Neuronal stem cell (in vitro differentiated cells): ENCODE measurements at regions not wholly inside any gene's neighbourhood (a gene's known extent, or its start where the extent isn't known, plus 50 kb on each side); places are given as distances from the start of the nearest gene placed in this dataset.
A peak's percentile ranks its signal among the peaks of the same experiment; 100 is the strongest.

Experiments used
- DNase-seq: peaks from one replicate; pipeline ENCODE4 v3.0.0-alpha.2; 2013; ENCODE audit warnings: low spot score
- H2AFZ ChIP-seq: one replicate; pipeline ENCODE4 v1.6.1; 2013; ENCODE audit warnings: mild to moderate bottlenecking, low read length, inconsistent platforms
- H2AK5ac ChIP-seq: 2 replicates; pipeline ENCODE4 v1.6.1; 2013; ENCODE audit warnings: low read depth, mild to moderate bottlenecking, inconsistent platforms, low read length, moderate library complexity, mixed read lengths
- H2BK120ac ChIP-seq: 2 replicates; pipeline ENCODE4 v1.6.1; 2013; ENCODE audit warnings: low read depth, mild to moderate bottlenecking, inconsistent platforms, low read length, moderate library complexity, mixed read lengths
- H2BK12ac ChIP-seq: one replicate; pipeline ENCODE4 v1.6.1; 2013; ENCODE audit warnings: low read length, inconsistent platforms
- H2BK15ac ChIP-seq: 2 replicates; pipeline ENCODE4 v1.6.1; 2013; ENCODE audit warnings: mild to moderate bottlenecking, low read length, inconsistent platforms, mixed read lengths
- H2BK5ac ChIP-seq: one replicate; pipeline ENCODE4 v1.6.1; 2013; ENCODE audit warnings: inconsistent platforms, mild to moderate bottlenecking, low read length, moderate library complexity
- H3K14ac ChIP-seq: one replicate; pipeline ENCODE4 v1.6.1; 2013; ENCODE audit warnings: low read length, inconsistent platforms
- H3K18ac ChIP-seq: 2 replicates; pipeline ENCODE4 v1.6.1; 2013; ENCODE audit warnings: low read length, inconsistent platforms
- H3K23ac ChIP-seq: 2 replicates; pipeline ENCODE4 v1.6.1; 2013; ENCODE audit warnings: low read depth, mild to moderate bottlenecking, mixed read lengths, low read length, inconsistent platforms; ENCODE audit not compliant: poor library complexity
- H3K27ac ChIP-seq: replicated peaks from 3 replicates; pipeline ENCODE4 v1.5.1; 2013; ENCODE audit warnings: low read length, inconsistent platforms
- H3K27me3 ChIP-seq, 3 experiments: 2 replicates each; pipeline ENCODE4 v1.6.1; 2013; ENCODE audit warnings: low read length in 3 of 3, mild to moderate bottlenecking in 2 of 3, inconsistent platforms in 1 of 3, low read depth in 1 of 3, mixed read lengths in 1 of 3, moderate library complexity in 1 of 3; ENCODE audit not compliant: control insufficient read depth in 3 of 3, insufficient read depth in 3 of 3
- H3K36me3 ChIP-seq, 2 donors: replicated peaks in 1 of 2; 2 replicates each; pipeline ENCODE4 v1.6.1; 2013; ENCODE audit warnings: low read length in 2 of 2; ENCODE audit not compliant: control insufficient read depth in 2 of 2, insufficient read depth in 2 of 2
- H3K4ac ChIP-seq: 2 replicates; pipeline ENCODE4 v1.6.1; 2013; ENCODE audit warnings: inconsistent platforms, mild to moderate bottlenecking, low read length, moderate library complexity
- H3K4me1 ChIP-seq, 2 donors: 1 replicate in 1 of 2; 2 replicates in 1 of 2; pipeline ENCODE4 v1.6.1; 2013; ENCODE audit warnings: low read length in 2 of 2, low read depth in 1 of 2; ENCODE audit not compliant: control insufficient read depth in 2 of 2, insufficient read depth in 1 of 2
- H3K4me2 ChIP-seq: one replicate; pipeline ENCODE4 v1.6.1; 2013; ENCODE audit warnings: mild to moderate bottlenecking, low read length, inconsistent platforms; ENCODE audit not compliant: insufficient read depth, poor library complexity, severe bottlenecking
- H3K4me3 ChIP-seq, 2 donors: 2 replicates each; pipeline ENCODE4 v1.5.1; 2013; ENCODE audit warnings: low read length in 2 of 2, mild to moderate bottlenecking in 2 of 2, inconsistent platforms in 1 of 2, moderate library complexity in 1 of 2
- H3K79me1 ChIP-seq: one replicate; pipeline ENCODE4 v1.6.1; 2013; ENCODE audit warnings: low read depth, mild to moderate bottlenecking, inconsistent platforms, low read length, moderate library complexity
- H3K9ac ChIP-seq: one replicate; pipeline ENCODE4 v1.6.1; 2013; ENCODE audit warnings: mild to moderate bottlenecking, low read depth, low read length, inconsistent platforms; ENCODE audit not compliant: poor library complexity
- H3K9me3 ChIP-seq, 2 donors: replicated peaks in 1 of 2; 2 replicates each; pipeline versions ENCODE3 to v1.6.1; 2013; ENCODE audit warnings: low read length in 2 of 2, mild to moderate bottlenecking in 2 of 2, inconsistent platforms in 1 of 2, low read depth in 1 of 2, mixed read lengths in 1 of 2, moderate library complexity in 1 of 2; ENCODE audit not compliant: control insufficient read depth in 2 of 2, insufficient read depth in 1 of 2
- H4K8ac ChIP-seq: one replicate; pipeline ENCODE4 v1.6.1; 2013; ENCODE audit warnings: low read depth, mild to moderate bottlenecking, inconsistent platforms, low read length, moderate library complexity
- H4K91ac ChIP-seq: one replicate; pipeline ENCODE4 v1.6.1; 2013; ENCODE audit warnings: low read length, low read depth, mild to moderate bottlenecking, inconsistent platforms; ENCODE audit not compliant: poor library complexity
- WGBS, 2 donors: extraction: QIAGEN DNeasy Blood & Tissue Kit; methylation state at CpG; one replicate each; pipeline ENCODE4 v1.1.7; 2013; ENCODE audit warnings: missing lambda C conversion rate in 2 of 2, mixed read lengths in 1 of 2; ENCODE audit not compliant: insufficient read length in 2 of 2, insufficient replicate concordance in 1 of 2; ENCODE audit errors: extremely low coverage in 2 of 2; 5-methylcytosine and 5-hydroxymethylcytosine counted together

DNA sequence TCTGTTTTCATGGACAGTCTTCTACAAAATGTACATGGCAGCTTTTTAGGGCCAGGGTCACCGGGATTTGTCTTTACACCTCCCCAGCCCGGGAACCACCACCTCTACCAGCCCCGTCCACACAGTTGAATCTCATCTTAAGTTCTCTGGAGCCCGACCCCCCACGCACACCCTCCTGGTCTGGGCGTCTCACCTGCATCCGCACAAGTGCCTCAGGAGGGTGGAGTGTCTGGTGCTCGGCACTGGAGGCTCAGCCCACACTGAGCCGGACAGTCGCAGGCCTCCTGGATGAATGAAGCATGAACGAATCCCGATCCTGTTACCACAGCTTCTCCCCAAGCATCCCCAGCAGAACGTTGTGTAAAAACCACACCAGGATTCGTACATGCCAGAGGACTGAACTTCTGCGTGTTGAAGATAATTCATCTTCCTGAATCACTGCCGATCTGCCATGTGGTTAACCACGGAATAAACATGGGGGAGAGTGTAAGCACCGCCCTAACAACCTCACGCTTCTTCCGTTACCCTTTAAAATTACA is 162.0 kb downstream of the RTP5 start:
- Histone ChIP-seq H3K36me3 (no peaks in the 10 kb centered on the region), H3K27me3 (peaks cover 0 to 64% (median 0%) of the 10 kb centered on the region in 3 experiments), H3K27ac (no peak overlapping the region), H2BK120ac (no peak overlapping the region), H3K9ac (no peak overlapping the region), H2AK5ac (no peak overlapping the region), H3K79me1 (peaks cover 2% of the 10 kb centered on the region), H3K14ac (no peak overlapping the region), H4K91ac (no peak overlapping the region), H2AFZ (no peak overlapping the region), H3K4me3 (no peak overlapping the region), H3K4me1 (no peaks in the 10 kb centered on the region), H3K23ac (no peak overlapping the region), H3K9me3 (no peaks in the 10 kb centered on the region), H3K4me2 (no peak overlapping the region), H3K4ac (no peak overlapping the region), H3K18ac (no peak overlapping the region), H4K8ac (no peak overlapping the region), H2BK15ac (no peak overlapping the region), H2BK12ac (no peak overlapping the region), H2BK5ac (no peak overlapping the region)
- no peak for DNase-seq
- no CpG with 5 or more reads among the region's 20 CpGs for WGBS, 2 donors

DNA sequence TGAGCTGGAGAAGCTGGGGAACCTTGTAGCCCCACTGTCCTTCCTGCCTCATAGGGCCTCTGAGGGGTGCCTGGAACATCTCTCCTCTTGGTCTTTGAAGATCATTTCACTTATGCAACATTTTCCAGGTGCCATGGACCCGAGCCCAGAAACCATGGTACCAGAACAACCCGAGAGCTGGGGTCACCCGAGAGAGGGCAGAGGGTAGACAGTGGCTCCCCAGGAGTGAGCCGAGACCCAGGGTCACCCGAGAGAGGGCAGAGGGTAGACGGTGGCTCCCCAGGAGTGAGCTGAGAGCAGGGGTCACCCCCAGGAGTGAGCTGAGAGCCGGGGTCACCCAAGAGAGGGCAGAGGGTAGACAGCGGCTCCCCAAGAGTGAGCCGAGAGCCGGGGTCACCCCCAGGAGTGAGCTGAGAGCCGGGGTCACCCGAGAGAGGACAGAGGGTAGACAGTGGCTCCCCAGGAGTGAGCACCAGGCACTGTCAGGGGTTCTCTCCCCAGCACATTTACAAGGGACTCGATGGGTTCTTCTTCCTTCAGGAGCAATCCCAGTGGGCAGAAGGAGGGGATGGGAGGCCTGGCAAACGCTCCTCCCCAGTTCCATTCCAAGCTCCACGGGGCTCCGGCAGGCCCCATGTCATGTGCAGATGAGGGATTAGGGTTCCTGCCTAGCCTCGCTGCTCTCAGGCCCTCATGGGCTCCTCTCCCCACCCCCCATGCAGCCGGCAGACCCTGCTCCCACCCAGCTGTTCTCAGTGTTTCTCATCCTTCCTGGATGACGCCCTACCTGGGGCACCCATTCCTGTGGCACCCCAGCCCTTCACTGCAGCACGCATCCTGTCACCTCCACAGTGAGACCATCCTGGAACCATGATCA is 163.5 kb downstream of the RTP5 start:
- no peak overlapping the region for H4K91ac ChIP-seq
- no peaks in the 10 kb centered on the region for H3K9me3 ChIP-seq
- no peak overlapping the region for H2AFZ ChIP-seq
- H3K9ac ChIP-seq: no peak overlapping the region
- H3K4me1 ChIP-seq: no peaks in the 10 kb centered on the region
- H2BK12ac ChIP-seq: no peak overlapping the region
- no peak overlapping the region for H2BK5ac ChIP-seq
- peaks cover 2% of the 10 kb centered on the region for H3K79me1 ChIP-seq
- H2BK120ac ChIP-seq: no peak overlapping the region
- H3K14ac ChIP-seq: no peak overlapping the region
- H3K4ac ChIP-seq: no peak overlapping the region
- H3K36me3 ChIP-seq: no peaks in the 10 kb centered on the region
- H2AK5ac ChIP-seq: no peak overlapping the region
- no peak overlapping the region for H3K27ac ChIP-seq
- no peak overlapping the region for H3K4me2 ChIP-seq
- DNase-seq: no peak
- no peak overlapping the region for H3K23ac ChIP-seq
- peaks cover 0 to 75% (median 0%) of the 10 kb centered on the region in 3 experiments for H3K27me3 ChIP-seq
- H2BK15ac ChIP-seq: no peak overlapping the region
- H3K18ac ChIP-seq: peak overlapping the region; percentile 57
- no peak overlapping the region for H4K8ac ChIP-seq
- H3K4me3 ChIP-seq: no peak overlapping the region
- WGBS, 2 donors: no CpG with 5 or more reads among the region's 20 CpGs

DNA sequence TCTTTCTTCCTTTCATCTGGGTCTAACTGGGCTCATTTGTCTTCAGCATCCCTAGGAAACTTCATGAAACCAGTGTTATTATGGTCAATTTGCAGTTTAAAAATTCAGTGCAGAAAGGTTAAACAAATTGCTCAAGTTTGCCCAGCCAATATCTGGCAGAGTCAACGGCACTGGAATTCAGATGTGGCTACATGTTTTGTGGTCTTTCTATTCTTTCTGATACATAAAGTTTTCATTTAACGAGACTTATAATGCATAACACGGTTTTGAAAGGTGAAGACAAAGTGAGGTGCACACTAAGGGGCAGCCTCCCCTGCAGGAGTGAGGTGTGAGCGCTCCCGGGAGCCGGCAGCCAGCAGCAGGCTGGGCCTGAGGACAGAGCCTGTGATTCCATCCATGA is 164.6 kb downstream of the RTP5 start:
- DNase-seq: no peak
- peaks cover 0 to 81% (median 0%) of the 10 kb centered on the region in 3 experiments for H3K27me3 ChIP-seq
- no peaks in the 10 kb centered on the region for H3K36me3 ChIP-seq

DNA sequence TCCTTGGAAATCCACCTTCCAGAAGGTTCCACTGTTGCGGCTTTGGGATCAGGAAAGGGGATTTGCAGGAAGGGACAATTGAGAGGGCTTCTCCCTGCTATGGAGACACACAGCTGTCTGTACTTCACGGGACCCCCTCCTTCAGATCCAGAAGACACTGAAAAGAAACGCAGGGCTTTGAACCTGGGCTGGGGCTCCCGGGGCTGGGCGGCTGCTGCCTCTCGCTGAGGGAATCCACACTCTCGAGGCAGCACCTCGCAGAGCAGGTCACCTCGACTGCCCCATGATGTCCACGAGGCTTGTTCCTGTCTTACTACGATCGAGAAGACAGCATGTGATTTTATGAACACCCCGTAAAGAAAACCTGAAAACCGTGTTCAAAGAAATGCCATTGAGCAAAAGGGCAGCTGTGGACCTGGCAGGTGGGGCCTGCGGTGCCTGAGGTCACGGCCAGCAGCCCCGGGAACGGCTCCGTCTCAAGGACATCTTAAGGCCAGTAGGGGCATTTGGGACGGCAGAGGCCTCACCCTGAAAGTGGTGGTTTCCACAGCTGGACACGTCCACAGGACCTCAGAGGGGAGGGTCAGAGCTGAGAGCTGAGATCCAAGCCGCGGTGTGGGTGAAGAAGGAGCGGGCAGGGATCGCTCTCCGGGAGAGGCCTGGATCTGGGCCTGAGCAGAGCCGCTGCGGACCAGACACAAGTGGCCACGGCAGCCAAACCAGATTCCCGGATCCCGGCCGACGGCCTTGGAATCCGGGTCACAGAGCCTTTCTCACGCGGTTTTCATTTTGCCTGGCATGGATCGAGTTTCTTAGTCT is 165.7 kb downstream of the RTP5 start:
- Histone ChIP-seq H3K14ac (peak overlapping the region; percentile 17), H3K4me1 (no peaks in the 10 kb centered on the region), H3K27me3 (peaks cover 0 to 70% (median 0%) of the 10 kb centered on the region in 3 experiments), H3K4me3 (no peak overlapping the region), H2AFZ (no peak overlapping the region), H2BK120ac (peak overlapping the region; percentile 8), H3K9me3 (no peaks in the 10 kb centered on the region), H2AK5ac (peak overlapping the region; percentile 46), H3K79me1 (peaks cover 4% of the 10 kb centered on the region), H2BK15ac (no peak overlapping the region), H4K91ac (no peak overlapping the region), H3K36me3 (no peaks in the 10 kb centered on the region), H3K4me2 (no peak overlapping the region), H3K9ac (no peak overlapping the region), H2BK12ac (no peak overlapping the region), H4K8ac (no peak overlapping the region), H3K18ac (no peak overlapping the region), H3K23ac (peak overlapping the region; percentile 23), H3K4ac (no peak overlapping the region), H2BK5ac (no peak overlapping the region), H3K27ac (no peak overlapping the region)
- WGBS, 2 donors: no CpG with 5 or more reads among the region's 37 CpGs
- no peak for DNase-seq

More for the DNA sequence above, 164.6 kb downstream of the RTP5 start:
- H4K8ac ChIP-seq: no peak overlapping the region
- no peaks in the 10 kb centered on the region for H3K9me3 ChIP-seq
- H2BK120ac ChIP-seq: no peak overlapping the region
- H2BK12ac ChIP-seq: no peak overlapping the region
- no peak overlapping the region for H3K4ac ChIP-seq
- H3K14ac ChIP-seq: no peak overlapping the region
- H2BK15ac ChIP-seq: no peak overlapping the region
- WGBS, 2 donors: no CpG with 5 or more reads among the region's 6 CpGs
- no peak overlapping the region for H3K18ac ChIP-seq
- H3K4me2 ChIP-seq: no peak overlapping the region
- H3K9ac ChIP-seq: no peak overlapping the region
- H3K79me1 ChIP-seq: peaks cover 2% of the 10 kb centered on the region
- no peak overlapping the region for H2AFZ ChIP-seq
- no peak overlapping the region for H4K91ac ChIP-seq
- H2BK5ac ChIP-seq: no peak overlapping the region
- H3K4me3 ChIP-seq: no peak overlapping the region
- H3K23ac ChIP-seq: no peak overlapping the region
- no peak overlapping the region for H3K27ac ChIP-seq
- no peaks in the 10 kb centered on the region for H3K4me1 ChIP-seq
- H2AK5ac ChIP-seq: no peak overlapping the region
